Ascending aorta (tissue), 2 donors: ENCODE measurements at regions not wholly inside any gene's neighbourhood (a gene's known extent, or its start where the extent isn't known, plus 50 kb on each side); places are given as distances from the start of the nearest gene placed in this dataset.
A peak's percentile ranks its signal among the peaks of the same experiment; 100 is the strongest.

Experiments used
- DNase-seq, 2 donors: peaks; one replicate each; pipeline ENCODE4 v3.0.0-alpha.2; 2019; ENCODE audit warnings: low spot score in 2 of 2
- H3K27ac ChIP-seq, 2 donors: fragments of 200-600 bp; sonication (generic); one replicate each; pipeline ENCODE4 v1.5.1; 2016 to 2017; ENCODE audit warnings: mild to moderate bottlenecking in 1 of 2
- H3K27me3 ChIP-seq: fragments of 200-600 bp; sonication (generic); one replicate; pipeline ENCODE4 v1.5.1; 2017
- H3K36me3 ChIP-seq, 2 donors: fragments of 200-600 bp; sonication (generic); one replicate each; pipeline ENCODE4 v1.5.1; 2016
- H3K4me1 ChIP-seq, 2 donors: fragments of 200-600 bp; sonication (generic); one replicate each; pipeline ENCODE4 v1.5.1; 2016 to 2017; ENCODE audit warnings: mild to moderate bottlenecking in 1 of 2
- H3K4me3 ChIP-seq, 2 donors: fragments of 200-600 bp; sonication (generic); one replicate each; pipeline ENCODE4 v1.5.1; 2016 to 2017; ENCODE audit warnings: mild to moderate bottlenecking in 1 of 2
- H3K9me3 ChIP-seq, 2 donors: fragments of 200-600 bp; sonication (generic); one replicate each; pipeline ENCODE4 v1.5.1; 2016
- intact Hi-C: fragments of 100-400 bp; cut with DNase I; formaldehyde crosslinking; loops from one replicate; pipeline ENCODE4 v1.15.1; 2023
- TF ChIP-seq, protein P1 (sequence below), 3 experiments: fragments of 200-600 bp in 2 of 3; fragments of 450-650 bp in 1 of 3; sonication (generic) in 2 of 3; IDR thresholded peaks; one replicate each; pipeline ENCODE4 v1.5.1; 2016 to 2019; ENCODE audit warnings: antibody characterized with exemption in 3 of 3, mild to moderate bottlenecking in 1 of 3, moderate library complexity in 1 of 3

DNA sequence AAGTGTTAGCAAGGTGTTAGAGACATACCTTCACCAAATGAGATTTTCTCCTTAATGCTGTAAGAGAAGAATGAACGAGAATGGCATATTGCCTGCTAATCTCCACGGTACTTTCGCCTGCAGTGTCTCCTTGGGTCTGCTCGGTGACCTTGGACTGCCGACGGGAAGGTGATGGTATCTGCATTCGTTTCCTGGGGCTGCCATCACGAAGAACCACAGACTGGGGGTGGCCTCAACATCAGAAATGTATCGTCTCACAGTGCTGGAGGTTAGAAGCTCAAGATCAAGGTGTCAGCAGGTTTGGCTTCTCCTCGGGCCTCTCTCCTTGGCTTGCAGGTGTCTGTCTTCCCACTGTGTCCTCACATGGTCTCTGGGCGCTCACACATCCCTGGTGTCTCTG, 86.3 kb upstream of the TNRC6C start:
- intact Hi-C loops: no loop called here
- no peaks in the 10 kb centered on the region for H3K4me1 ChIP-seq
- no peak for DNase-seq
- peaks cover 0 to 10% of the 10 kb centered on the region in 2 donors for H3K9me3 ChIP-seq
- no peak overlapping the region for H3K4me3 ChIP-seq
- H3K27me3 ChIP-seq: no peaks in the 10 kb centered on the region
- TF ChIP-seq, protein P1, sequence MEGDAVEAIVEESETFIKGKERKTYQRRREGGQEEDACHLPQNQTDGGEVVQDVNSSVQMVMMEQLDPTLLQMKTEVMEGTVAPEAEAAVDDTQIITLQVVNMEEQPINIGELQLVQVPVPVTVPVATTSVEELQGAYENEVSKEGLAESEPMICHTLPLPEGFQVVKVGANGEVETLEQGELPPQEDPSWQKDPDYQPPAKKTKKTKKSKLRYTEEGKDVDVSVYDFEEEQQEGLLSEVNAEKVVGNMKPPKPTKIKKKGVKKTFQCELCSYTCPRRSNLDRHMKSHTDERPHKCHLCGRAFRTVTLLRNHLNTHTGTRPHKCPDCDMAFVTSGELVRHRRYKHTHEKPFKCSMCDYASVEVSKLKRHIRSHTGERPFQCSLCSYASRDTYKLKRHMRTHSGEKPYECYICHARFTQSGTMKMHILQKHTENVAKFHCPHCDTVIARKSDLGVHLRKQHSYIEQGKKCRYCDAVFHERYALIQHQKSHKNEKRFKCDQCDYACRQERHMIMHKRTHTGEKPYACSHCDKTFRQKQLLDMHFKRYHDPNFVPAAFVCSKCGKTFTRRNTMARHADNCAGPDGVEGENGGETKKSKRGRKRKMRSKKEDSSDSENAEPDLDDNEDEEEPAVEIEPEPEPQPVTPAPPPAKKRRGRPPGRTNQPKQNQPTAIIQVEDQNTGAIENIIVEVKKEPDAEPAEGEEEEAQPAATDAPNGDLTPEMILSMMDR (IDR thresholded peaks at IDR 0.05): no peak
- no peaks in the 10 kb centered on the region for H3K36me3 ChIP-seq
- H3K27ac ChIP-seq: no peak overlapping the region

DNA sequence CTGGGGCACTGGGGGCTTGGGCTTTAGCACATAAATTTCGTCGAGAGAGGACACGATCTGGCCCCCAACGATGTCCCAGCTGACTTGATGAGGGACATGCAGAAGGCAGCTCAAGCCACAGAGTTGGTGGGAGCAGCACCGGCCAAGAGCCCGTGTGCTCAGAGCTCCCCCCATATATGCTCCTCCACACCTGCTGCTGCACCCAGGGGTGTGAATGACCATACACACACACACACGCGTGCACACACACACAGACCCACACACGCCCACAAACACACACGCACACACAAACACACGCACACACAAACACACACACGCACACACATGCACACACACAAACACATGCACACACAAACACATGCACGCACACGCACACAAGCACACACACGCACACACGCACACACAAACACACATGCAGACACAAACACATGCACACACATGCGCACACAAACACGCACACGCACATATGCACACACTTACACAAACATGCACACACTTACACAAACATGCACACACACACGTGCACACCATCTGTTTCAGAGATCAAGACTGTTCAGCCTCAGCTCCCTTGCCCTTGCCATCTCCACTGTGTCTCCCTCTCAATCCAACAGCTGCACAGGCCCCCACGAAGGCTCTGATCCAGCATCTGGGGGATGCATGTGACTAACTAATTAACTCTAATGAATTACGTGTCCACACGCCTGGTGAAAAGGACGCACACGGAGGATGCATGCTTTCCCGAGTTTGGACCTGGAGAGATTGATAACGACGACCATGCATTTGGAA, 85.6 kb upstream of the TNRC6C start:
- Histone ChIP-seq H3K27me3 (no peaks in the 10 kb centered on the region), H3K4me1 (no peaks in the 10 kb centered on the region), H3K4me3 (no peak overlapping the region), H3K27ac (no peak overlapping the region), H3K36me3 (no peaks in the 10 kb centered on the region), H3K9me3 (peaks cover 0 to 10% of the 10 kb centered on the region in 2 donors)
- intact Hi-C loops: no loop called here
- DNase-seq: no peak
- TF ChIP-seq, protein P1 (IDR thresholded peaks at IDR 0.05): no peak

DNA sequence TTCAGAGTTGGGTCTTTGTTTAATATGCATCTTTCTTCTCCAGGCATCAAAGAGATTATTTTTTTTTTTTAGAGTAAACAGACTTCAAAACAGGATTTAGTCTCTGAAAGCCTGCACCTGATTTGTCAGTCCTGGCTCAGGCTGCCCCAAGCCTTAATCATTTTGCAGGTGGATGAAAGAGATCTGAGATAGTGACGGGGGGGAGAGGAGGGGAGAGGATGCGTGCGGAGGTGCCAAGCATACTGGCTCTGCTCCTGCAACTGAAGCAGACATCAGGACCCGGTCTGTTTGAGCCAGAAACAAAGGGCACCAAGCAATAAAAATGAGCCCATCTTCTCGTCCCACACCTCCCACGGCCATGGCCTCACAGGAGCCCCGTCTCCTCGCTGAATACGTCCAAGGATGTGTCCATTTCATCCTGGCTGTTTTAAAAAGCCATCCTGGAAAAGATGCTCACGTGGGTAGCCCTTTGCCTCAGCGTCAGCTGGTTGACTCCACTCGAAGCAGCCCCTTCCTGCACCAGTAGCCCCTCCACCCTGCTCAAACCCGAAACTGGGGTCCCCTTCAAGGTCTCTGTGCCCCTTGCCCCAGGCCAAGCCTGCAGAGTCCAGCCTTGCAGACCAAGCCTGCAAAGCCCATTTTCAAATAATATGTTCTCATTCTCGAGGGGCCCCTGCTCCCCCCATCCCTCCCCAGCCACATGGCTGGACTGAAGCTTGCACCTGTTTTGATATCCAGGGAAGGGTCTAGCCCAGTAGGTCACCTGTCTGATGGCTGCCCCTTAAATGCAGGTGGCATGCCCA, 84.8 kb upstream of the TNRC6C start:
- no peaks in the 10 kb centered on the region for H3K4me1 ChIP-seq
- no peaks in the 10 kb centered on the region for H3K36me3 ChIP-seq
- no peak overlapping the region for H3K27ac ChIP-seq
- H3K27me3 ChIP-seq: no peaks in the 10 kb centered on the region
- H3K4me3 ChIP-seq: no peak overlapping the region
- TF ChIP-seq, protein P1 (IDR thresholded peaks at IDR 0.05): no peak
- DNase-seq: no peak
- H3K9me3 ChIP-seq: peaks cover 0 to 10% of the 10 kb centered on the region in 2 donors
- intact Hi-C loops: no loop called here

DNA sequence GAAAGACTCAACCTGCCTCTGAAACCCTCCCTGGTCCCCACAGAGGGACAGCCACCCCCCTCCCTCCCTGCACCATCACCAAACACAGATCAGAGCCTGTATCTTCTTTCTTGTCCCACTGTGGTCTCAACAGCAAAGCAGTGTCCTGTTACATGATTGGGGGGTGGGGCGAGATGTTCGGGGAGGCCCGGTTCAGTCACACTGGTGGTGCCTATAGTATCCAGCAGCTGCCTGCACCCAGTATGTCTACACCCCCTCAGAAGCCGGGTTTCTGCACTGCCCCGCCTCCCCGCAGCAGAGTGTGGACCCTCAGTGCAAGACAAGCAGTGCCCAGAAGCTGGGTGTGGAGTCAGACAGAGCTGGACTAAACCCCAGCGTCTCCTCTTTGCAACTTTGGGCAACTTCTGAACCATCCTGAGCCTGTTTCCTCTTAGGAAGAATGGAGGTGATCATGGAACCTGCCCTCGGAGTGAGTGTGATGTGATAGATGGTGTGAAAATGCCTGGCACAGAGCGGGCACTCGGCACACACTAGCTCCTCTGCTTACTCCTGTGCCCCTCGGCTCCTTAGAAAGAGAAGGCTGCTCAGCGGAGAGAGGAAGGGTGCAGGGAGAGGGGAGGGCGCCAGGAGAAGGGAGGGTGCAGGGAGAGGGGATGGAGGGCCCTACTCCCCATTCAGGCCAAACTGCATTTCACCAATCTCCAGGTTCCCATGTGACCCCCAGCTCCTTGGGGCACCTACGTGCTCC, 84.0 kb upstream of the TNRC6C start:
- TF ChIP-seq, protein P1 (IDR thresholded peaks at IDR 0.05): no peak
- Histone ChIP-seq H3K9me3 (peaks cover 0 to 10% of the 10 kb centered on the region in 2 donors), H3K4me3 (no peak overlapping the region), H3K27ac (peak overlapping the region; percentile 20 to 59), H3K36me3 (no peaks in the 10 kb centered on the region), H3K27me3 (no peaks in the 10 kb centered on the region), H3K4me1 (no peaks in the 10 kb centered on the region)
- intact Hi-C loops: no loop called here
- DNase-seq: no peak

DNA sequence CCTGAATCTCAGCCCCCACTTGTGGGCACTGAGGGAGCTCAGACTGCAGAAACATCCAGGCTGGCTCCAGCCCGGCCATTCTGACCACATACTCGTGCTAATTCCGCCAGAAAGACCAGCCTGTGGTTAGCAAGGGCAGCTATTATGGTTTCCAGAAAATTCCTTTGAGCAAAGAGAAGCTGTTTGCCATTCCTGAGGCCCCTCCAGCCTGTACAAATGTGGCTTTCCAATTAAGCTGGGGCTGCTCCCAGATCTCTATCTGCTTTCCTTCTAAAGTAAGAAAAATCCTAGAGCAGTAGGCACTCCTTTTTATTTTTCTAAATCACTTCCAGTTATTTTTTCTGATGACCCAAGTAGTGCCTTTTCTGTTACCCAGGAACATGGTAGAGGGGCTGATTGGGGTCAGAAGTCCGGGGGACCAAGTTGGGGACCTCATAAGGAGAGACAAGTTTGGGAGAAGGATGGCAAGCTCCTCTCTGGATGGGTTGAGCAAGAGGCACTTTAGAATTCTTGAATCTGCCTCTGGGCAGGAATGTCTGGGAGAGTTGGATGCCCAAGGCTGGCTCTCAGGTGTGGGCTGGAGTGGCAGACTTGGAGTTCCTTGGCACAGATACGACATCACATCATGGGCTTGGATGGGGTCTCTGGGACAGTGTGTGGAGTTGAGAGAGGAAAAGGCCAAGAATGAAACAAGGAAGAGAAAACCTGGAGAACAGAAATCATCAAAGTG, 83.3 kb upstream of the TNRC6C start:
- intact Hi-C loops: no loop called here
- no peaks in the 10 kb centered on the region for H3K27me3 ChIP-seq

More for the DNA sequence above, 83.3 kb upstream of the TNRC6C start:
- H3K4me3 ChIP-seq: no peak overlapping the region
- no peaks in the 10 kb centered on the region for H3K4me1 ChIP-seq
- H3K27ac ChIP-seq: peak overlapping the region; percentile 20 to 59
- TF ChIP-seq, protein P1 (IDR thresholded peaks at IDR 0.05): no peak
- DNase-seq: no peak
- no peaks in the 10 kb centered on the region for H3K36me3 ChIP-seq
- H3K9me3 ChIP-seq: peaks cover 0 to 10% of the 10 kb centered on the region in 2 donors
